HG02642 (cell line): ENCODE measurements at regions not wholly inside any gene's neighbourhood (a gene's known extent, or its start where the extent isn't known, plus 50 kb on each side); places are given as distances from the start of the nearest gene placed in this dataset.

Experiments used
- ATAC-seq: cut with Tn5 transposase; IDR thresholded peaks from one replicate; pipeline ENCODE4 v1.9.1; 2021; ENCODE audit warnings: mild to moderate bottlenecking; ENCODE audit not compliant: unreplicated experiment, poor library complexity

GRCh38 chr13:68023838-68024581 is 793.9 kb upstream of the PCDH9 start:
- ATAC-seq: no peak

- no peak for ATAC-seq
Observed at GRCh38 chr13:68019901-68020300, 789.8 kb upstream of the PCDH9 start.

- no peak for ATAC-seq
Observed at GRCh38 chr13:68009546-68009945, 779.4 kb upstream of the PCDH9 start.

GRCh38 chr13:68007576-68007975 is 777.4 kb upstream of the PCDH9 start:
- no peak for ATAC-seq

GRCh38 chr13:67996101-67996500 is 766.0 kb upstream of the PCDH9 start:
- ATAC-seq: no peak

- no peak for ATAC-seq
Observed at GRCh38 chr13:67990868-67991267, 760.7 kb upstream of the PCDH9 start.

- ATAC-seq: no peak
Observed at GRCh38 chr13:67986234-67986633, 756.1 kb upstream of the PCDH9 start.

- no peak for ATAC-seq
Observed at GRCh38 chr13:67977066-67977465, 746.9 kb upstream of the PCDH9 start.

- ATAC-seq: no peak
Observed at GRCh38 chr13:67971291-67971690, 741.2 kb upstream of the PCDH9 start.

GRCh38 chr13:67967031-67967430 is 736.9 kb upstream of the PCDH9 start:
- no peak for ATAC-seq

GRCh38 chr13:67966065-67966464 is 735.9 kb upstream of the PCDH9 start:
- ATAC-seq: no peak

- ATAC-seq: no peak
Observed at GRCh38 chr13:67964986-67965385, 734.9 kb upstream of the PCDH9 start.

GRCh38 chr13:67964091-67964490 is 734.0 kb upstream of the PCDH9 start:
- ATAC-seq: no peak

- ATAC-seq: no peak
Observed at GRCh38 chr13:67961331-67961730, 731.2 kb upstream of the PCDH9 start.

- ATAC-seq: no peak
Observed at GRCh38 chr13:67951431-67951830, 721.3 kb upstream of the PCDH9 start.

GRCh38 chr13:67950603-67951002 is 720.5 kb upstream of the PCDH9 start:
- ATAC-seq: no peak

GRCh38 chr13:67946131-67946530 is 716.0 kb upstream of the PCDH9 start:
- no peak for ATAC-seq

- no peak for ATAC-seq
Observed at GRCh38 chr13:67943116-67943515, 713.0 kb upstream of the PCDH9 start.

- ATAC-seq: no peak
Observed at GRCh38 chr13:67935626-67936025, 705.5 kb upstream of the PCDH9 start.

GRCh38 chr13:67934617-67935330 is 704.6 kb upstream of the PCDH9 start:
- ATAC-seq: no peak

GRCh38 chr13:67932991-67933390 is 702.9 kb upstream of the PCDH9 start:
- ATAC-seq: no peak
